ENCODE measurements at regions not wholly inside any gene's neighbourhood (a gene's known extent, or its start where the extent isn't known, plus 50 kb on each side); places are given as distances from the start of the nearest gene placed in this dataset.

DNA sequence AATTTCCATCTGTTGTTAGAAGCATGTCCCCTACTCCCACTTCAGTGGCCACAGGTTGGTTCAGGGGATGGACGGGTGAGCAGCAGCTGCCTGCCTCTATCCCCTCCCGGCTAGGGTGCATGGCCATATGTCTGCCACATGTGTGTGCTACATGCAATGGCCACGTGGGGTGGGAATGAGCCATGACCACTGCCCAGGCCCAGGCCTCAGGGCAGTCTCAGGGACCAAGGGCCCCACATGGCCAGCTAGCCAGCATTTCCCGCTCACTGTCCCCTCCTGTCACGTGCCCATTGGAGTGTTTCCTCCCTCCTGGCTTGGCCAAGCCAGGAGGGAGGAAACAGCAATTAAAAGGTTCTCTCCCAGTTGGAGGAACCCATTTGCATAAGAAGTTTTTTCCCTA is 117.1 kb downstream of the KCNS3 start:
- TF ChIP-seq, protein P1, sequence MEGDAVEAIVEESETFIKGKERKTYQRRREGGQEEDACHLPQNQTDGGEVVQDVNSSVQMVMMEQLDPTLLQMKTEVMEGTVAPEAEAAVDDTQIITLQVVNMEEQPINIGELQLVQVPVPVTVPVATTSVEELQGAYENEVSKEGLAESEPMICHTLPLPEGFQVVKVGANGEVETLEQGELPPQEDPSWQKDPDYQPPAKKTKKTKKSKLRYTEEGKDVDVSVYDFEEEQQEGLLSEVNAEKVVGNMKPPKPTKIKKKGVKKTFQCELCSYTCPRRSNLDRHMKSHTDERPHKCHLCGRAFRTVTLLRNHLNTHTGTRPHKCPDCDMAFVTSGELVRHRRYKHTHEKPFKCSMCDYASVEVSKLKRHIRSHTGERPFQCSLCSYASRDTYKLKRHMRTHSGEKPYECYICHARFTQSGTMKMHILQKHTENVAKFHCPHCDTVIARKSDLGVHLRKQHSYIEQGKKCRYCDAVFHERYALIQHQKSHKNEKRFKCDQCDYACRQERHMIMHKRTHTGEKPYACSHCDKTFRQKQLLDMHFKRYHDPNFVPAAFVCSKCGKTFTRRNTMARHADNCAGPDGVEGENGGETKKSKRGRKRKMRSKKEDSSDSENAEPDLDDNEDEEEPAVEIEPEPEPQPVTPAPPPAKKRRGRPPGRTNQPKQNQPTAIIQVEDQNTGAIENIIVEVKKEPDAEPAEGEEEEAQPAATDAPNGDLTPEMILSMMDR (IDR thresholded peaks at IDR 0.05) = no peak
- TF ChIP-seq POLR2A (IDR thresholded peaks at IDR 0.05) = no peak
